SK-N-SH (cell line): ENCODE measurements at regions not wholly inside any gene's neighbourhood (a gene's known extent, or its start where the extent isn't known, plus 50 kb on each side); places are given as distances from the start of the nearest gene placed in this dataset.

Experiments
- CTCF ChIP-seq: fragments of 200-600 bp; sonication (generic); IDR thresholded peaks from 2 replicates; pipeline ENCODE4 v1.6.1; 2017; ENCODE audit warnings: antibody characterized with exemption, mild to moderate bottlenecking, moderate library complexity
- RAD21 ChIP-seq: IDR thresholded peaks from 2 replicates; pipeline ENCODE4 v1.6.1; 2012; ENCODE audit warnings: mild to moderate bottlenecking, low read length

DNA sequence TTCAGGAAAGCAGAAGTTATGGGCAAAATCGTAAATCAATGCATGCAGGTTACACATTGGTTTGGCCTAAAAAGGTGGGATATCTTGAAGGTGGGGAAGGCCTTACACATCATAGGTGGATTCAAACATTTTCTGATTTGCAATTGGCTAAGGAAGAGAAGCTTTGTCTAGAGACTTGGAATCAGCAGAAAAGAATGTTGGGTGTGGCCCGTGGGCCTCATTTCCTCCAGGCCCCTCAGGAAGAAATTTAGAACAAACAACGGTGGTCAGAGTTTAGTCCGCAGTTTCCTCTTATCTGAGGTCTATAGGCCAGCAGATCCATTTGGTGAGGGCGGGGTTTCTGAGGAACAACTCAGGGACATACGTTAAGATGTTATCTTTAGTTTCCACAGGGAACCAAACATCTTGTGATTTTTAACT is 50.9 kb upstream of the AFF3 start:
- TF ChIP-seq CTCF = no peak
- TF ChIP-seq RAD21 = no peak
